Heart right ventricle (tissue), 16 donors: ENCODE measurements at regions not wholly inside any gene's neighbourhood (a gene's known extent, or its start where the extent isn't known, plus 50 kb on each side); places are given as distances from the start of the nearest gene placed in this dataset.

Source experiments
- ATAC-seq, 8 donors: fragments of 200-7000 bp; cut with Tn5 transposase; one replicate each; pipeline ENCODE4 v1.9.1; 2020; ENCODE audit warnings: mild to moderate bottlenecking in 8 of 8, moderate library complexity in 8 of 8, moderate number of reproducible peaks in 1 of 8
- DNase-seq, 2 donors: peaks; one replicate each; pipeline ENCODE4 v3.0.0-alpha.2; 2020
- H3K27ac ChIP-seq, 10 donors: fragments of 200-600 bp; sonication (generic) in 2 of 10; one replicate each; pipeline versions ENCODE4 v1.5.0 to v1.8.0; 2020 to 2022; ENCODE audit warnings: mild to moderate bottlenecking in 3 of 10
- H3K27me3 ChIP-seq, 7 donors: fragments of 200-600 bp; one replicate each; pipeline ENCODE4 v1.8.0; 2021 to 2022; ENCODE audit warnings: mild to moderate bottlenecking in 2 of 7
- H3K36me3 ChIP-seq, 9 donors: fragments of 200-600 bp; sonication (generic) in 1 of 9; one replicate each; pipeline versions ENCODE4 v1.5.0 to v1.8.0; 2020 to 2022; ENCODE audit warnings: mild to moderate bottlenecking in 2 of 9
- H3K4me1 ChIP-seq, 9 donors: fragments of 200-600 bp; sonication (generic) in 1 of 9; one replicate each; pipeline versions ENCODE4 v1.5.0 to v1.8.0; 2020 to 2022; ENCODE audit warnings: mild to moderate bottlenecking in 4 of 9
- H3K4me3 ChIP-seq, 10 donors: fragments of 200-600 bp; sonication (generic) in 2 of 10; one replicate each; pipeline versions ENCODE4 v1.5.0 to v1.8.0; 2020 to 2022; ENCODE audit warnings: mild to moderate bottlenecking in 7 of 10, moderate library complexity in 2 of 10
- H3K9me3 ChIP-seq, 11 donors: fragments of 200-600 bp in 10 of 11; sonication (generic) in 2 of 11; one replicate each; pipeline versions ENCODE4 v1.5.0 to v1.8.0; 2013 to 2022; ENCODE audit warnings: mild to moderate bottlenecking in 2 of 11, control low read depth in 1 of 11, moderate library complexity in 1 of 11
- CTCF ChIP-seq, 9 donors: fragments of 200-600 bp; sonication (generic) in 2 of 9; IDR thresholded peaks; one replicate each; pipeline versions ENCODE4 v1.5.0 to v1.8.0; 2021 to 2022; ENCODE audit warnings: antibody characterized with exemption in 9 of 9, mild to moderate bottlenecking in 5 of 9, moderate library complexity in 1 of 9
- WGBS, 2 donors: extraction: QIAGEN DNeasy Blood & Tissue Kit; methylation state at CpG; one replicate each; pipeline ENCODE4 v1.1.7; 2013; ENCODE audit warnings: inconsistent platforms in 1 of 2; 5-methylcytosine and 5-hydroxymethylcytosine counted together
- intact Hi-C, 10 donors: fragments of 100-400 bp; cut with DNase I; formaldehyde crosslinking; loops; one replicate each; pipeline versions ENCODE4 v1.11.1 to v1.14.2; 2022
- donor health status: Arrhythmogenic right ventricular cardiomyopathy.
- donor health status: ischemic (EF 13 %, LVEDD 7.1; RV severe dilation, severe dysfunction).
- donor health status: healthy with polysubstance abuse.
- donor health status: DM: no; HTN: yes; CAD: no.
- donor health status: DM: no; HTN: no; CAD: no.
- donor health status: ischemic (EF 25% LVEDD 6.9; RV normal size, moderate dysfunction).
- donor health status: ischemic (EF 25% LVEDD 5.7; RV mildly dilated, moderate dysfunction).
- donor health status: healthy.
- donor health status: DM: yes; HTN: yes; CAD: no.
- donor health status: Ischemic cardiomyopathy.
- donor health status: ischemic (EF 35%, LVEDD 5.7; RV mildly dilated, moderate dysfunction).
- donor health status: nonischemic (EF 11% LVEDD 7.7; RV severe dilation, severe dysfunction).
- donor health status: DM: yes; HTN: yes; CAD: no.
- donor health status: PGD.
- donor health status: ischemic (EF 29% LVEDD 5.4; RV normal size, mild dysfunction).
- donor health status: nonischemic (EF 23%, LVEDD 6.1; RV moderate dilation, normal function).

GRCh38 chr4:20030108-20030507 is 221.6 kb upstream of the SLIT2 start:
- no peak overlapping the region for H3K27ac ChIP-seq
- no peak overlapping the region for H3K4me3 ChIP-seq
- ATAC-seq (no peak), DNase-seq (no peak)
- H3K9me3 ChIP-seq, result no peaks in the 10 kb centered on the region
- no peaks in the 10 kb centered on the region for H3K4me1 ChIP-seq
- TF ChIP-seq CTCF (IDR thresholded peaks at IDR 0.05), result no peak
- no peaks in the 10 kb centered on the region for H3K27me3 ChIP-seq
- intact Hi-C loops, result no loop called here
- no peaks in the 10 kb centered on the region for H3K36me3 ChIP-seq

- DNase-seq (no peak), ATAC-seq (no peak)
- no peaks in the 10 kb centered on the region for H3K36me3 ChIP-seq
- no peak overlapping the region for H3K4me3 ChIP-seq
- no peaks in the 10 kb centered on the region for H3K27me3 ChIP-seq
- WGBS, 2 donors, result 85 to 91% methylated on average over 4 of the region's 4 CpGs
- peaks cover 0 to 7% (median 0%) of the 10 kb centered on the region in 11 donors for H3K9me3 ChIP-seq
- H3K4me1 ChIP-seq, result no peaks in the 10 kb centered on the region
- no peak for TF ChIP-seq CTCF (IDR thresholded peaks at IDR 0.05)
- intact Hi-C loops, result no loop called here
- H3K27ac ChIP-seq, result no peak overlapping the region
Observed at GRCh38 chr4:20028645-20029044, 223.1 kb upstream of the SLIT2 start.

- Histone ChIP-seq H3K4me3 (no peak overlapping the region), H3K36me3 (no peaks in the 10 kb centered on the region), H3K4me1 (no peaks in the 10 kb centered on the region), H3K27ac (no peak overlapping the region), H3K9me3 (peaks cover 0 to 13% (median 0%) of the 10 kb centered on the region in 11 donors), H3K27me3 (no peaks in the 10 kb centered on the region)
- intact Hi-C loops, result no loop called here
- DNase-seq, result no peak
- no peak for TF ChIP-seq CTCF (IDR thresholded peaks at IDR 0.05)
- 76 to 77% methylated on average over 2 of the region's 2 CpGs for WGBS, 2 donors
- no peak for ATAC-seq
Observed at GRCh38 chr4:20026456-20026855, 225.2 kb upstream of the SLIT2 start.

GRCh38 chr4:20022471-20022870 is 229.2 kb upstream of the SLIT2 start:
- Histone ChIP-seq H3K27ac (no peak overlapping the region), H3K27me3 (no peaks in the 10 kb centered on the region), H3K4me3 (no peak overlapping the region), H3K4me1 (no peaks in the 10 kb centered on the region), H3K36me3 (no peaks in the 10 kb centered on the region), H3K9me3 (peaks cover 0 to 13% (median 0%) of the 10 kb centered on the region in 11 donors)
- ATAC-seq, result no peak
- TF ChIP-seq CTCF (IDR thresholded peaks at IDR 0.05), result no peak
- 86 to 87% methylated on average over 2 of the region's 2 CpGs for WGBS, 2 donors
- DNase-seq, result no peak
- intact Hi-C loops, result loop anchor here in 1 of 10 donors (5.0 kb wide), 1 partner anchor 1000 kb away; no protein-coding TSS in a partner anchor
